ENCODE measurements at regions not wholly inside any gene's neighbourhood (a gene's known extent, or its start where the extent isn't known, plus 50 kb on each side); places are given as distances from the start of the nearest gene placed in this dataset.

GRCh38 chr17:69851736-69852135 lies 223.3 kb upstream of the KCNJ16 start:
- DNase-seq (ENCODE audit: low spot score): no peak

GRCh38 chr17:69853541-69854224 lies 221.3 kb upstream of the KCNJ16 start:
- DNase-seq (ENCODE audit: low spot score): peak; percentile 69

DNA sequence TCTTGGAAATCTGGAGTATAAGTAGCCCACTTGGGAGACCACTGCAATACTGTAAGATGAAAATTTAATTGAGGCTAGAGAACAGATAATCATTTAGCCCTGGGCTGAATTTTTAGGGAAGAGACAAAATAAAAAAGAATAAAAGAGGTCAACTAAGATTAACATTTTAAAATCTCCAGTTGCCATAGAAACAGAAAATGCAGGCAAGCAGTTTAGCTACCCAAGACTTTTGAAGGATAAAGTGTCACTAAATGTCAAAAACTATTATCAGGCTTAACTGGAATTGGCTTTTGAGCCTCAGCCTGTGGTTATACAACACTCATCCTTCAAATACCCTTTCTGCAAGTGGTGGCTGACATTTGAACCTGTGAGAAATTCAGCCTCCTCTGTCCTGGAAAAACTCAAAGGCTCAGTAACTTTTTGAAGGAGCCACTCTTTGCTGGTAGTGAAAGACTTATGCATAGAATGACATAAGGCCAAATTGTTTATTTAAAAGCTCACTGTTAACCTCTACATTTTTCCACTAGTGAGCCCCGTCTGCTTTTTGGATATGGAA lies 220.7 kb upstream of the KCNJ16 start:
- no peak for DNase-seq (ENCODE audit: low spot score)

DNA sequence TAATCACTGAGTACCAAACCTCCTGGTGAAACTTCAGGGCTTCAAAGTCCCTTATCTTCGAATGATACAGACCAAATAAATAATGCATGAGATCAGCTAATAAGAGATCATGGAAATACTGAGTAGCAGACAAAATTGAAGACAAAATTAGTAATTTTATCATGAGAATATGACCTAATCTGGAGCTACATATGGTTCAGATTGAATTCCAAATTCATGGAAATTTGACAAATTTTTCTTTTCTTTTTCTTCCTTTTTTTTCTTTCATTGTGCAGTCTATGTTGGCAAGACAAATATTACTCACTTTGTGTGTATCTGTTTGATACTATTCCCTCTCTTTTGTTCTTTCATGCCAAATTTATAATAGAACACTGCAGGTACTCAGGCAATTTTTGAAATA lies 218.1 kb upstream of the KCNJ16 start:
- no peak for DNase-seq (ENCODE audit: low spot score)

DNA sequence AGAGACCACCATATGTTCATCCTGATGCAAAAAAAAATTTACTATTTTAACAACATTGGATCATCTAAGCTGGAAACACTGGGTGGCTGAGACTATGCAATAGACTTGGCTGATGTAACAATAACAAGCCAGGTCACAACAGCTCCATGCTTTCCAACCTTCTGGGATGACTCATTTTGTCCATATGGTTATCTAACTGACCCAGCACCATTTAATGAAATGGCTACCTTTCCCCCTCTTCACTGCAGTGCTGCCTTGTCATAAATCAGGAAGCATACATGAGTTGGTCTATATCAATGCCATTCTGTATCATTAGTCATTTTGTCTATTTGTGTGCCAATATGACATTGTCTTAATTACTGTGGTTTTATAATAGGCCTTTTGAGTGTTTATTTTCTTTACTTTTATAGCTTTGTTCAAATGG lies 217.6 kb upstream of the KCNJ16 start:
- no peak for DNase-seq (ENCODE audit: low spot score)

DNA sequence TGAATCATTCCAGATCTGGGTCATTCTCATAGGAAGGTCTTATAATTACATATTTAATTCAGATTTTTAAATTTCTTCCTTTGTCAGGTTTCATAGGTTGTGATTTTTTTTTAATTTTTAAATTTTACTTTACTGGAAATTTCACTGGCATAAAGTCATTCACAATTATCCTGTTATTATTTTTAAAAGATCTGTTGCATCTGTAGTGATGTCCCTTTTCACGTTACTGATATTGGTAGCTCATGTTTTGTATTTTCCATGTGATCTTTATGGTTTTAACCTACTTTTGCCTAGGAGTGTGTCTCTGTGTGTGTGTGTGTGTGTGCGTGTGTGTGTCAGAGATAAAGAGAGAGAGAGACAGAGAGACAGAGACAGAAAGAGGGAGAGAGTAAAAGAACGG lies 216.6 kb upstream of the KCNJ16 start:
- DNase-seq (ENCODE audit: low spot score): no peak

DNA sequence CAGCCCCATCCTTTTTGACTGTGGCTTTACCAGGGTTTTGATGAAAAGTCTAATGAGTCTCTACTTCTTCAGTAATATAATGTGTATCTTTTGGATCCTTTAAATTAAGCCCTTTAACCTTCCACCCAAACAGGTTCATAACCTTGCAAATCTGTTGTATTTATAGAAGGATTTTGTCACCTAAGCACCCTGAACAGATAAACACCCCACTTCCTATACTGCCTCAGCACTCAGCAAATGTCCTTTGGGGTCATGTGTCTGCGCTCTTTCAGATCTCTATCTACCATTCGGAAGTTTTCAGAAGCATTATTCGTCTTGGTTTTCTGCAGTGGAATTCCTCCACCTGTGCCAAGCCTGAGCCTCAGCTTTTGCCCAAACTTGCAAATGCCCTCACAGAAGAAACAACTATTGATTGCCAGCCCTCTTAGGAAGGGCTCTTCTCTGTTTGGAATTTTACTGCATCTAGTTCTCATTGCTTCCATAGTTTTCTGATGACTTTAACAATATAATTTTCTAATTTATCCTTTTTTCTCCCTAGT lies 214.8 kb upstream of the KCNJ16 start:
- no peak for DNase-seq (ENCODE audit: low spot score)

GRCh38 chr17:69864462-69864861 lies 210.6 kb upstream of the KCNJ16 start:
- no peak for DNase-seq (ENCODE audit: low spot score)

DNA sequence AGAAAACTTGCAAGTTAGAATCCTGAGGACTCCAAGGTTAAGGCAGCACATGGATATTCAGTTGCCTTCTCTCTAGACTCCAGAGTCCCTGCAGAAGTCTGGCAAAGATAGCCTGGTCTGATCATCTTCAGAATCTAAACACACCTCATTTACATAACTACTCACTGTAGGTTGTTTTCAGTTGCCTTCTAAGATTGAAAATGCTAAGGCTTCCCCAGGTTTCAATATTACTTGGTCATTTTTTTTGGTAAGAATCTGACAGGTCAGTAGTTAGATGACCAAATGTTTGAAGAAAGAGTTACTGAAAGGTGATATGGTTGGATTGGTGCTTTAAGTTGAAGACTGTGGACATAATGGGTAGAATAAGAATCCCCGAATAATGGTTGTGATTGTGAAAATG lies 205.4 kb upstream of the KCNJ16 start:
- no peak for DNase-seq (ENCODE audit: low spot score)

DNA sequence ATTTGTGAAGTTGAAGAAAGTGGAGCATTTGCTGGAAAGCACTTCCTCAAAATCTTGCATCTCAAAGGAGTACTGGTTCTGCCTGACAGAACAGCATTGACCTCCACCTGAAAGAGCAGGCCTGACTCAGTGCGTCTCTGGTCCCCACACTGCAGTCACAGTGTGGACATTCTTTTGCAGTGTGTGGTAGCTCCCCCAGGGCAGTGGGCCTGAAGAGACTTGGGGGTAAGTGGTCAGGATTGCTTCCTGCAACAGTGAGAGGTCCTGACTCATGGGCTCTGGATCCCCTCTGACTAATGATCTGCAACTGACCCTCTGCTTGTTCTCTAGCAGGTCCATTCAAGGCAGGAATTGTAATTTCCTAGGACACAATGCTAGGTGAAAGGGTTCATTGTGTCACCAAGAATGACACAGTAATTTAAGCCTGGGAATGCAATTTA lies 204.9 kb upstream of the KCNJ16 start:
- no peak for DNase-seq (ENCODE audit: low spot score)

- DNase-seq (ENCODE audit: low spot score): no peak
These were observed 204.2 kb upstream of the KCNJ16 start for GRCh38 chr17:69870751-69871199.

- DNase-seq (ENCODE audit: low spot score): no peak
These were observed 203.7 kb upstream of the KCNJ16 start for GRCh38 chr17:69871318-69871717.

GRCh38 chr17:69872675-69873262 lies 202.3 kb upstream of the KCNJ16 start:
- no peak for DNase-seq (ENCODE audit: low spot score)

- DNase-seq (ENCODE audit: low spot score): no peak
These were observed 200.8 kb upstream of the KCNJ16 start for GRCh38 chr17:69874175-69874670.

DNA sequence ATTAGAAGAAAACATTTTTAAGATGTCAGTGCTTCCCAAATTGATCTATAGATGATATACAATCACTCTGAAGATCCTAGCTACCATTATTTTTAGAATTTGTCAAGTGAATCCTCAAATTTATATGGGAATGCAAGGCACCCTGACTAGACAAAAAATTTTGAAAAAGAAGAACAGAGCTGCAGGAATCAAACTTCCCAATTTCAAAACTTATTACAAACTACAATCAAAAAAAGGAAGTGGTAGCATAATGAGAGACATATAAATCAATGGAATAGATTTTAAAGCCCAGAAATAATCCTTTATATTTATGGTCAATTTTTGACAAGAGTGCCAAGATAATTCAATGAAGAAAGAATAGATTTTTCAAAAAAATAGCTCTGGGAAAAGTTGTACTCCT lies 198.3 kb upstream of the KCNJ16 start:
- DNase-seq (ENCODE audit: low spot score): no peak

GRCh38 chr17:69878661-69879060 lies 196.4 kb upstream of the KCNJ16 start:
- DNase-seq (ENCODE audit: low spot score): no peak

DNA sequence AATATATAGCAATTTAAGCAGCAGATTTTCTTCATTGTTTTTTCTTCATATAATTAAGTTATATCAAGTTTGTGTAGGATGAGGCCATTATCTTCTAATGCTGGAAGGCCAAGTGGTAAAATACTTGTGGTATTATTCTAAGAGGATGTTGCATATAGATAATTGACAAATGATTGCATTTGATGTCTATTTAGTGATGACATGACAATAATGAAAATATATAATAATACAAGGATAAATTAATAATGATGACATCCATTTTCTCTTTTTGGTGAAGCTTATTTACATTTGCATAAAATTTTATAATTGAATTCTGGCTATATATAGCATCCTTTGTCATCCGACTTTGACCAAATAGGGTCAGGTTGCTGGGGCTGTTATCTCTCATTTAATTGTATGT lies 195.4 kb upstream of the KCNJ16 start:
- no peak for DNase-seq (ENCODE audit: low spot score)

- DNase-seq (ENCODE audit: low spot score): no peak
These were observed 194.4 kb upstream of the KCNJ16 start for GRCh38 chr17:69880591-69881112.

GRCh38 chr17:69882281-69882680 lies 192.7 kb upstream of the KCNJ16 start:
- DNase-seq (ENCODE audit: low spot score): no peak

DNA sequence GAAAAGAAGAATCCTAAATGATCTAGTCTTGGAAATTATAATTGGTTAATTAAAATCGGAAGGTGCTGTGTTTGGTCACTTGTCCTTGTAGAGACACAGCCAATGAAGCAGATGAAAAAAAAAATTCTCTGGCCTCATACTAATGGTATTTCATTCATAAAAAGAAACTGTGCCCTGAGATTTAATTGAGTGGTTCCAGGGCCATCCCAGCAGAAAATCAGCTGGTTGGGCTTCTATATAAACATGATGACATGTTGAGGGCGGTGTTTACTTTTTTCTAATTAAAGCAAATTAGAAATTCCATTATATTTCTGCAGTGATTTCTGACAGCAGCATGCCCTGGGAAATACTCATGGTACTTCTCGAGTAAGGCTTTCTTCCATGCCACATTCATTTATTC lies 191.9 kb upstream of the KCNJ16 start:
- DNase-seq (ENCODE audit: low spot score): no peak

DNA sequence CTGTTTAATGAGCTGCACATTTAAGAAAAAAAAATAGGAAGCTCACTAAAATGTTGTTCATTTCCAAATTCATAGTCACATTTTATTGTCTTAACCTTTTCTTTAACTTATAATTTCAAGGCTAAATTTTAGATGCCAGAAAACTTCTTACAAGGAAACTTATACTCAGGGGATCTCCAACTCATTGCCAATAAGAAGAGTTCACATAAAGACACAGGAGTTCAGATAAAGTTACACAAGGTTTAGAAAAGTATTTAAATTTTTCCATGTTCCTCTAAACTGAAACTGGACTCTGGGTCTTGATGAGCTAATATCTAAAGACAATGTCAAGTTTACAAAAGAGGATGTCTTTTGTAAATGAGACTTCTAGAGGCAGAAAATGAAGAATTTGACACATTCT lies 190.7 kb upstream of the KCNJ16 start:
- DNase-seq (ENCODE audit: low spot score): no peak

DNA sequence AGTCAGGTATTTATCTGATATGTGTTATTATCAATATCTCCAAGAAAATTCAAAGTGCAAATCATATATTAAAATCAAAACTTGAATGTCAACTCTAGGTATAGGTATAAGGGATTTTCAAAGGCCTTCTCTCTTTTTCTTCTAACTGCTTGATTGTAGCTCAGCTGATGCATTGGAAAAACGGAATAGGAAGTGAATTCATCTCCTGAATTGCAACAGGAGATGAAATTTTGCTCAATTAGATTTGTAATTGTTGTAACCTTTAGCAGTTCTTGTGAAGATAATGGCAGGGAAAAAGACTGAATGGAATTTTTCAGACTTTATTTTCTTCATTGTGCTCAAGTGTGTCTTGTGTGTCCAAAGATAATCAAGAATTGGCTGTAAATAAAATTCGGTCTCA lies 190.2 kb upstream of the KCNJ16 start:
- no peak for DNase-seq (ENCODE audit: low spot score)

GRCh38 chr17:69898601-69899000 lies 176.4 kb upstream of the KCNJ16 start:
- DNase-seq (ENCODE audit: low spot score): no peak

All from pons (tissue), 1 donor.